H9 (cell line): ENCODE measurements at regions not wholly inside any gene's neighbourhood (a gene's known extent, or its start where the extent isn't known, plus 50 kb on each side); places are given as distances from the start of the nearest gene placed in this dataset.

Experiments
- DNase-seq: peaks from one replicate; pipeline ENCODE4 v3.0.0-alpha.2; 2017
- H2AFZ ChIP-seq: one replicate; pipeline ENCODE4 v1.6.1; 2013; ENCODE audit warnings: mild to moderate bottlenecking, low read length, control low read depth, moderate library complexity
- H2AK5ac ChIP-seq: 2 replicates; pipeline ENCODE4 v1.6.1; 2013; ENCODE audit warnings: low read length, control low read depth, mixed read lengths; ENCODE audit not compliant: insufficient read length
- H2BK120ac ChIP-seq: one replicate; pipeline ENCODE4 v1.6.1; 2013; ENCODE audit warnings: low read depth, mild to moderate bottlenecking, low read length, control low read depth, inconsistent platforms; ENCODE audit not compliant: poor library complexity, severe bottlenecking
- H2BK12ac ChIP-seq: 2 replicates; pipeline ENCODE4 v1.6.1; 2013; ENCODE audit warnings: low read length, control low read depth, mixed read lengths, low read depth; ENCODE audit not compliant: insufficient read length
- H2BK15ac ChIP-seq: 2 replicates; pipeline ENCODE4 v1.6.1; 2013; ENCODE audit warnings: low read depth, low read length, control low read depth
- H2BK20ac ChIP-seq: one replicate; pipeline ENCODE4 v1.6.1; 2013; ENCODE audit warnings: low read depth, mild to moderate bottlenecking, low read length, control low read depth, inconsistent platforms; ENCODE audit not compliant: poor library complexity, severe bottlenecking
- H2BK5ac ChIP-seq: 2 replicates; pipeline ENCODE4 v1.6.1; 2013; ENCODE audit warnings: low read length, control low read depth, mixed read lengths; ENCODE audit not compliant: insufficient read length
- H3K14ac ChIP-seq: 2 replicates; pipeline ENCODE4 v1.6.1; 2013; ENCODE audit warnings: low read length, control low read depth; ENCODE audit not compliant: insufficient read depth
- H3K18ac ChIP-seq: 2 replicates; pipeline ENCODE4 v1.6.1; 2013; ENCODE audit warnings: low read depth, mild to moderate bottlenecking, mixed read lengths, low read length, control low read depth; ENCODE audit not compliant: insufficient read length
- H3K23ac ChIP-seq: 2 replicates; pipeline ENCODE4 v1.6.1; 2013; ENCODE audit warnings: low read length, control low read depth, mixed read lengths, low read depth; ENCODE audit not compliant: insufficient read length
- H3K23me2 ChIP-seq: 2 replicates; pipeline ENCODE4 v1.6.1; 2013; ENCODE audit warnings: low read depth, mild to moderate bottlenecking, mixed read lengths, low read length, control low read depth; ENCODE audit not compliant: insufficient read length, poor library complexity, severe bottlenecking
- H3K27ac ChIP-seq: 2 replicates; pipeline ENCODE4 v1.5.1; 2013; ENCODE audit warnings: low read length, control low read depth, mixed read lengths, low read depth; ENCODE audit not compliant: insufficient read length
- H3K27me3 ChIP-seq: 2 replicates; pipeline ENCODE4 v1.6.1; 2013; ENCODE audit warnings: low read length, control low read depth, inconsistent platforms; ENCODE audit not compliant: insufficient read depth
- H3K4ac ChIP-seq: 2 replicates; pipeline ENCODE4 v1.6.1; 2013; ENCODE audit warnings: low read depth, mild to moderate bottlenecking, control low read depth, inconsistent platforms, low read length, moderate library complexity
- H3K4me1 ChIP-seq: 2 replicates; pipeline ENCODE4 v1.6.1; 2013; ENCODE audit warnings: low read length, control low read depth, inconsistent platforms; ENCODE audit not compliant: insufficient read depth
- H3K4me2 ChIP-seq: 2 replicates; pipeline ENCODE4 v1.6.1; 2013; ENCODE audit warnings: low read length, control low read depth, mixed read lengths; ENCODE audit not compliant: insufficient read length, insufficient read depth
- H3K56ac ChIP-seq: 2 replicates; pipeline ENCODE4 v1.6.1; 2013; ENCODE audit warnings: low read depth, mild to moderate bottlenecking, mixed read lengths, low read length, control low read depth; ENCODE audit not compliant: insufficient read length
- H3K79me1 ChIP-seq: 2 replicates; pipeline ENCODE4 v1.6.1; 2013; ENCODE audit warnings: low read depth, mild to moderate bottlenecking, moderate library complexity, low read length, control low read depth, inconsistent platforms; ENCODE audit not compliant: insufficient read depth, poor library complexity, severe bottlenecking
- H3K79me2 ChIP-seq: 2 replicates; pipeline ENCODE4 v1.6.1; 2013; ENCODE audit warnings: low read length, control low read depth, inconsistent platforms; ENCODE audit not compliant: insufficient read depth
- H3K9ac ChIP-seq: 2 replicates; pipeline ENCODE4 v1.6.1; 2013; ENCODE audit warnings: low read length, control low read depth, mixed read lengths; ENCODE audit not compliant: insufficient read length; ENCODE audit errors: extremely low read depth
- H3K9me3 ChIP-seq: one replicate; pipeline ENCODE4 v1.6.1; 2013; ENCODE audit warnings: low read depth, low read length, inconsistent platforms; ENCODE audit not compliant: control insufficient read depth
- H3T11ph ChIP-seq: one replicate; pipeline ENCODE4 v1.6.1; 2013; ENCODE audit warnings: mild to moderate bottlenecking, low read length, control low read depth, inconsistent platforms
- H4K20me1 ChIP-seq: one replicate; pipeline ENCODE4 v1.6.1; 2013; ENCODE audit not compliant: control insufficient read depth, insufficient read length, insufficient read depth
- H4K5ac ChIP-seq: 2 replicates; pipeline ENCODE4 v1.6.1; 2013; ENCODE audit warnings: low read depth, mild to moderate bottlenecking, mixed read lengths, low read length, control low read depth; ENCODE audit not compliant: insufficient read length
- H4K8ac ChIP-seq: replicated peaks from 2 replicates; pipeline ENCODE4 v1.6.1; 2013; ENCODE audit warnings: low read length, control low read depth, mixed read lengths, low read depth; ENCODE audit not compliant: insufficient read length
- H4K91ac ChIP-seq: 2 replicates; pipeline ENCODE4 v1.6.1; 2013; ENCODE audit warnings: low read depth, mild to moderate bottlenecking, moderate library complexity, mixed read lengths, low read length, control low read depth; ENCODE audit not compliant: insufficient read length
- H3K27ac Mint-ChIP-seq, 3 experiments: 2 replicates in 2 of 3; 3 replicates in 1 of 3; pipeline ENCODE4 v1.8.0; 2020 to 2021; ENCODE audit warnings: mixed read lengths in 3 of 3, mild to moderate bottlenecking in 1 of 3, moderate library complexity in 1 of 3
- H3K27me3 Mint-ChIP-seq: 2 replicates; pipeline ENCODE4 v1.8.0; 2021; ENCODE audit warnings: low read depth, mild to moderate bottlenecking, moderate library complexity, mixed read lengths
- H3K36me3 Mint-ChIP-seq, 3 experiments: 2 replicates in 2 of 3; 3 replicates in 1 of 3; pipeline ENCODE4 v1.8.0; 2020 to 2021; ENCODE audit warnings: low read depth in 3 of 3, mixed read lengths in 3 of 3; ENCODE audit not compliant: insufficient read depth in 1 of 3
- H3K4me1 Mint-ChIP-seq, 2 experiments: 2 replicates each; pipeline ENCODE4 v1.8.0; 2020; ENCODE audit warnings: mixed read lengths in 2 of 2
- H3K4me3 Mint-ChIP-seq, 2 experiments: 2 replicates in 1 of 2; 3 replicates in 1 of 2; pipeline ENCODE4 v1.8.0; 2020 to 2021; ENCODE audit warnings: mild to moderate bottlenecking in 2 of 2, mixed read lengths in 2 of 2, moderate library complexity in 1 of 2
- H3K9me3 Mint-ChIP-seq, 2 experiments: 2 replicates in 1 of 2; 3 replicates in 1 of 2; pipeline ENCODE4 v1.8.0; 2020; ENCODE audit warnings: mild to moderate bottlenecking in 2 of 2, mixed read lengths in 2 of 2, moderate library complexity in 1 of 2
- WGBS: extraction: QIAGEN DNeasy Blood & Tissue Kit; methylation state at CpG from one replicate; pipeline ENCODE4 v1.1.7; 2013; ENCODE audit warnings: missing lambda C conversion rate, low lambda C conversion rate, mixed read lengths; ENCODE audit not compliant: insufficient read length; ENCODE audit errors: extremely low coverage; 5-methylcytosine and 5-hydroxymethylcytosine counted together
- TF ChIP-seq, protein P1 (sequence below): fragments of 200-600 bp; sonication (generic); conservative IDR thresholded peaks from 3 replicates; pipeline ENCODE4 v1.8.0; 2021; ENCODE audit warnings: antibody characterized with exemption, mild to moderate bottlenecking

DNA sequence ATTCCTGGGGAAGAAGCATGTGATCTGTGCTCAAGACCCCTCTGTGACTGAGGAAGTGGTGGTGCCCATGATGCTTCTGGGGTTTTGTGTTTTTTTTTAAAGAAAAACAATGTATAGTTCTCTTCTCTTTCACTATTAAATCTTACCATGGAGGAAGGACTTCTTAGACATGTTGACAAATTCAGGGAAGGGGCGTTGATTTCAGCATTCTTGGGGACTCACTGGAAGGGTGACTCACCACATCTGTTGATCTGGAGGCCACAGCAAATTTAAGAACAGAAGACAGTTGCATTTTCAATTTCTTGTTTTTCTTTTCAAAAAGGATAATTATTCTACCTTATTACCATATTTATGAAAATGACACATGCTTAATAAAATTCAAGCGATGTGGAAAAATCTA, 152.9 kb upstream of the RTL1 start:
- Histone ChIP-seq H4K20me1 (no peaks in the 10 kb centered on the region), H2BK12ac (no peak overlapping the region), H2AFZ (no peak overlapping the region), H3K23me2 (no peaks in the 10 kb centered on the region), H4K8ac (no peak overlapping the region), H3K9me3 (no peaks in the 10 kb centered on the region), H3K79me2 (no peaks in the 10 kb centered on the region), H3K23ac (no peak overlapping the region), H2BK15ac (no peak overlapping the region), H3T11ph (no peak overlapping the region), H3K18ac (no peak overlapping the region), H3K4me2 (no peak overlapping the region), H3K9ac (no peak overlapping the region), H2BK20ac (no peak overlapping the region), H3K4ac (no peak overlapping the region), H3K27me3 (no peaks in the 10 kb centered on the region), H2BK120ac (no peak overlapping the region), H2AK5ac (no peak overlapping the region), H3K56ac (peak overlapping the region; percentile 18), H4K5ac (no peak overlapping the region), H3K4me1 (no peaks in the 10 kb centered on the region), H3K27ac (no peak overlapping the region), H2BK5ac (no peak overlapping the region), H3K79me1 (no peaks in the 10 kb centered on the region), H4K91ac (no peak overlapping the region), H3K14ac (no peak overlapping the region)
- no peak overlapping the region for H3K4me3 Mint-ChIP-seq
- no peaks in the 10 kb centered on the region for H3K4me1 Mint-ChIP-seq
- H3K36me3 Mint-ChIP-seq = peaks cover 0 to 3% (median 0%) of the 10 kb centered on the region in 3 experiments; a peak in 3 of 7 replicates
- no CpG with 5 or more reads among the region's 2 CpGs for WGBS
- TF ChIP-seq, protein P1, sequence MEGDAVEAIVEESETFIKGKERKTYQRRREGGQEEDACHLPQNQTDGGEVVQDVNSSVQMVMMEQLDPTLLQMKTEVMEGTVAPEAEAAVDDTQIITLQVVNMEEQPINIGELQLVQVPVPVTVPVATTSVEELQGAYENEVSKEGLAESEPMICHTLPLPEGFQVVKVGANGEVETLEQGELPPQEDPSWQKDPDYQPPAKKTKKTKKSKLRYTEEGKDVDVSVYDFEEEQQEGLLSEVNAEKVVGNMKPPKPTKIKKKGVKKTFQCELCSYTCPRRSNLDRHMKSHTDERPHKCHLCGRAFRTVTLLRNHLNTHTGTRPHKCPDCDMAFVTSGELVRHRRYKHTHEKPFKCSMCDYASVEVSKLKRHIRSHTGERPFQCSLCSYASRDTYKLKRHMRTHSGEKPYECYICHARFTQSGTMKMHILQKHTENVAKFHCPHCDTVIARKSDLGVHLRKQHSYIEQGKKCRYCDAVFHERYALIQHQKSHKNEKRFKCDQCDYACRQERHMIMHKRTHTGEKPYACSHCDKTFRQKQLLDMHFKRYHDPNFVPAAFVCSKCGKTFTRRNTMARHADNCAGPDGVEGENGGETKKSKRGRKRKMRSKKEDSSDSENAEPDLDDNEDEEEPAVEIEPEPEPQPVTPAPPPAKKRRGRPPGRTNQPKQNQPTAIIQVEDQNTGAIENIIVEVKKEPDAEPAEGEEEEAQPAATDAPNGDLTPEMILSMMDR = no peak
- H3K27me3 Mint-ChIP-seq = peaks cover 11% of the 10 kb centered on the region
- H3K27ac Mint-ChIP-seq = no peak overlapping the region
- no peak for DNase-seq
- H3K9me3 Mint-ChIP-seq = peaks cover 18 to 19% of the 10 kb centered on the region in 2 experiments
